ENCODE measurements at regions not wholly inside any gene's neighbourhood (a gene's known extent, or its start where the extent isn't known, plus 50 kb on each side); places are given as distances from the start of the nearest gene placed in this dataset.

- TF ChIP-seq GATA2 (IDR thresholded peaks at IDR 0.05; ENCODE audit: low read depth, low read length) = no peak
- no peak for TF ChIP-seq GATA3 (IDR thresholded peaks at IDR 0.05; ENCODE audit: low read depth, low read length)
Measured at GRCh38 chr15:23801881-23802280, 114.8 kb upstream of the NDN start.

Measured in SH-SY5Y (cell line).